Calu3 (cell line): ENCODE measurements at regions not wholly inside any gene's neighbourhood (a gene's known extent, or its start where the extent isn't known, plus 50 kb on each side); places are given as distances from the start of the nearest gene placed in this dataset.

ENCODE experiments used
- BruUV-seq: library from RNA; stranded (reverse); fragments of 400-500 nt; replicated peaks from 2 replicates; lab custom pipeline; 2021; lab: Mats Ljungman, UMichigan
- CTCF ChIA-PET: fragments of 300-600 bp; sonication (Branson Sonifier 250); formaldehyde crosslinking; loops from one replicate; lab custom pipeline; 2022; ENCODE audit warnings: antibody characterized with exemption; lab: Charles Lee
- DNase-seq: peaks from one replicate; pipeline ENCODE4 v3.0.0; 2022
- H3K27ac Mint-ChIP-seq: one replicate; pipeline ENCODE4 v1.8.0; 2022; ENCODE audit warnings: mixed read lengths; ENCODE audit not compliant: unreplicated experiment
- H3K27me3 Mint-ChIP-seq: one replicate; pipeline ENCODE4 v1.8.0; 2022; ENCODE audit warnings: mixed read lengths; ENCODE audit not compliant: unreplicated experiment
- H3K36me3 Mint-ChIP-seq: one replicate; pipeline ENCODE4 v1.8.0; 2022; ENCODE audit warnings: mild to moderate bottlenecking, moderate library complexity, mixed read lengths; ENCODE audit not compliant: insufficient read depth, unreplicated experiment
- H3K4me1 Mint-ChIP-seq: one replicate; pipeline ENCODE4 v1.8.0; 2022; ENCODE audit warnings: mild to moderate bottlenecking, low read depth, mixed read lengths; ENCODE audit not compliant: unreplicated experiment
- H3K4me3 Mint-ChIP-seq: one replicate; pipeline ENCODE4 v1.8.0; 2022; ENCODE audit warnings: mild to moderate bottlenecking, low read depth, moderate library complexity, mixed read lengths; ENCODE audit not compliant: unreplicated experiment
- H3K9me3 Mint-ChIP-seq: one replicate; pipeline ENCODE4 v1.8.0; 2022; ENCODE audit warnings: low read depth, mixed read lengths; ENCODE audit not compliant: unreplicated experiment
- intact Hi-C: fragments of 100-400 bp; cut with micrococcal nuclease; formaldehyde crosslinking; loops from one replicate; pipeline ENCODE4 v1.10.0; 2022; ENCODE audit not compliant: unreplicated experiment
- TF ChIP-seq, protein P1 (sequence below): fragments of 200-600 bp; IDR thresholded peaks from one replicate; pipeline ENCODE4 v1.8.0; 2022; ENCODE audit warnings: antibody characterized with exemption; ENCODE audit not compliant: unreplicated experiment

DNA sequence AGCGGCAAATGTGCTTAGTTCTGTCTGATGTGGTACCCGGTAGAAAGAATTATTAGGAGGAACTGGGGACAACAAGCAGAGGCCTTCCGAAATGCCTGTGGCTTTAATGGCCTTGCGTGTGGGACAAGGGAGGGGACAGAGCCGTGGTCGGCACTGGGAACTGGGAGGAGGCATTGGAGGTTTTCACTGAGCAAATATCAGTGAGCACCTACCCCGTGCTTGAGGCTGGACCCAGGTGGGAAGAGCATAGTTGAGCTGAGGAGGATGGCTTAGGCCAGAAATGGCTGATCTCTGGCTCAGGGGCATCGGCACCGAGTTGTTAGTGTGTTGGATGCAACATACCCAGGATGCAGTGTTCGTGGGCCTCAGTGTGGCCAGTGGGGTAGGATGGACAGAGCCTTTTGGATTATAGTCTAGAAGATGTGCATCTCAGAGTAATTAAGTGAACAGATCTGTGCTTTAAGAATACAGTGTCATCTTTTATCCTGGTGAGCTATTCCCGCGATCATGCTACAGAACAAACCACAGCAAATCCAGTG lies 201.3 kb downstream of the TEX29 start:
- no peaks in the 10 kb centered on the region for H3K9me3 Mint-ChIP-seq
- H3K27ac Mint-ChIP-seq = no peak overlapping the region
- no TSS peak for BruUV-seq
- no peaks in the 10 kb centered on the region for H3K27me3 Mint-ChIP-seq
- no peaks in the 10 kb centered on the region for H3K4me1 Mint-ChIP-seq
- no peak overlapping the region for H3K4me3 Mint-ChIP-seq
- TF ChIP-seq, protein P1, sequence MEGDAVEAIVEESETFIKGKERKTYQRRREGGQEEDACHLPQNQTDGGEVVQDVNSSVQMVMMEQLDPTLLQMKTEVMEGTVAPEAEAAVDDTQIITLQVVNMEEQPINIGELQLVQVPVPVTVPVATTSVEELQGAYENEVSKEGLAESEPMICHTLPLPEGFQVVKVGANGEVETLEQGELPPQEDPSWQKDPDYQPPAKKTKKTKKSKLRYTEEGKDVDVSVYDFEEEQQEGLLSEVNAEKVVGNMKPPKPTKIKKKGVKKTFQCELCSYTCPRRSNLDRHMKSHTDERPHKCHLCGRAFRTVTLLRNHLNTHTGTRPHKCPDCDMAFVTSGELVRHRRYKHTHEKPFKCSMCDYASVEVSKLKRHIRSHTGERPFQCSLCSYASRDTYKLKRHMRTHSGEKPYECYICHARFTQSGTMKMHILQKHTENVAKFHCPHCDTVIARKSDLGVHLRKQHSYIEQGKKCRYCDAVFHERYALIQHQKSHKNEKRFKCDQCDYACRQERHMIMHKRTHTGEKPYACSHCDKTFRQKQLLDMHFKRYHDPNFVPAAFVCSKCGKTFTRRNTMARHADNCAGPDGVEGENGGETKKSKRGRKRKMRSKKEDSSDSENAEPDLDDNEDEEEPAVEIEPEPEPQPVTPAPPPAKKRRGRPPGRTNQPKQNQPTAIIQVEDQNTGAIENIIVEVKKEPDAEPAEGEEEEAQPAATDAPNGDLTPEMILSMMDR = no peak
- intact Hi-C loops = no loop called here
- CTCF ChIA-PET = no interaction called here
- no peak for DNase-seq
- no peaks in the 10 kb centered on the region for H3K36me3 Mint-ChIP-seq

DNA sequence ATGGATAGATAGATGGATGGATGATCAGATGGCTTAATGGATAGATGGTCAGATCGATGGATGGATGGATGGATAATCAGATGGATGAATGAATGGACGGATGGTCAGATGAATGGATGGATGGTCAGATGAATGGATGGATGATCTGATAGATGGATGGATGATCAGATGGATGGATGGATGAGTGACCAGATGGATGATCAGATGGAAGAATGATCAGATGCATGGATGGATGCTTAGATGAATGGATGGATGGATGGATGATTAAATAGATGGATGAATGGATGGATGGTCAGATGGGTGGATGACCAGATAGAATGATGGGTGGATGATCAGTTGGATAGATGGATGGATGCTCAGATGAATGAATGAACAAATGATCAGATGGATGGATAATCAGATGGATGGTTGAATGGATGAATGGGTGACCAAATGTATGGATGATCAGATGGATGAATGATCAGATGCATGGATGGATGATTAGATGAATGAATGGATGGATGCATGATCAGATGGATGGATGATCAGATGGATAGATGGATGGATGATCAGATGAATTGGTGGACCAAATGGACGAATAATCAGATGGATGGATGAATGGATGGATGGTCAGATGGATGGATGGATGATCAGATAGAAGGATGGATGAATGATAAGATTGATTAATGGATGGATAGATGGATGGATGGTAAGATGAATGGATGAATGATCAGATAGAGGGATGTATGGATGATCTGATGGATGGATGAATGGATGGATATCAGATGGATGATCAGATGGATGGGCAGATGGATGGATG lies 205.1 kb downstream of the TEX29 start:
- no peak overlapping the region for H3K27ac Mint-ChIP-seq
- H3K27me3 Mint-ChIP-seq = no peaks in the 10 kb centered on the region
- no peak overlapping the region for H3K4me3 Mint-ChIP-seq
- TF ChIP-seq, protein P1 = no peak
- no peaks in the 10 kb centered on the region for H3K36me3 Mint-ChIP-seq
- H3K4me1 Mint-ChIP-seq = no peaks in the 10 kb centered on the region
- BruUV-seq = no TSS peak
- no peaks in the 10 kb centered on the region for H3K9me3 Mint-ChIP-seq
- no peak for DNase-seq
- intact Hi-C loops = no loop called here
- CTCF ChIA-PET = no interaction called here

DNA sequence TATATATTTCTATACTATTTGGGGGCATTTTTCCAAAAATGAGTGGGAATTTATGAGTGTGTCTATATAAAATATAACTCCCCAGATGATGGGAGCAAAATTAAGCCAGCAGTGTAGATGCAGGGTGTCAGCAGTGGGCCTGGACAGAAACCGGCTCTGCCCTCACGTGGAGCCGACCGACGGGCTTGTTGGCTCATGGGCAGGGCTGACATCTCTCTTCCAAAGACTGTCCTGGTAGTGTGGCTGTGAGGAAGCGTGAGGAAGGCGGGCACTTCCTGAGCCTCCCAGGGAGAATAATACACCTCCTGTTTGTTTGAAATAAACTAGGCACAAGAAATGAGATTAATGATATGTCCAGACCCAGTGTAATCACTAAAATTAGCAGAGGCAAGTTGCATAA lies 206.5 kb downstream of the TEX29 start:
- Mint-ChIP-seq H3K4me3 (no peak overlapping the region), H3K4me1 (no peaks in the 10 kb centered on the region), H3K27me3 (no peaks in the 10 kb centered on the region), H3K9me3 (no peaks in the 10 kb centered on the region), H3K36me3 (no peaks in the 10 kb centered on the region), H3K27ac (no peak overlapping the region)
- CTCF ChIA-PET = no interaction called here
- DNase-seq = no peak
- intact Hi-C loops = no loop called here
- TF ChIP-seq, protein P1 = no peak
- BruUV-seq = no TSS peak

DNA sequence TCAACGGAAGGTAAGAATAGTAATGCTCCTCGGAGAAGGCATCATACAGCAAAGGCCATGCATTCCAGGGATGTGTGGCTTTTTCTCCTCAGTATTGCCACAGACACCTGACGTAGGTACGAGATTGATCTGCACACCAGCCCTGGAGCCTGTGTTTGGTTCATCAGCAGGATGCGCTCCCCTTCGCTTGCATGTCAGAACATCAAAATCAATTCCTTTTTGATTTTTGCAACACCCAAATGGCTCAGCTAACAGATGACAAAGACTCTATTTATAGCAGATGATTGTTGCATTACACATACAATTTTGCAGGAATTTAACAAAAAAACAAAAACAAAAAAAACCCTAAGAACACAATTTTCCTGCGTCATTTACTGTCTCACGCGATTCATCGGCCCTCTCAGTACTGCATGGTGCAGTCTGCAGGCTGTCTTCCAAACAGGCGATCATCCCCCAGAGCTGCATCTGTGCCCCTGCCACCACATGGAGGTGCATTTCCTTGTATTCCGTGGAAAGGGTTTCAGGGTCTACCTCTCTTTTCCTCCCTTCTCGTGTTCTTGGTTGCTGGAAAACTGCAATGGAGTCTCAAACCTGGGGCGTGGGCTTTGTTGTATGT lies 207.3 kb downstream of the TEX29 start:
- no peaks in the 10 kb centered on the region for H3K4me1 Mint-ChIP-seq
- no peak for DNase-seq
- CTCF ChIA-PET = no interaction called here
- no peak overlapping the region for H3K27ac Mint-ChIP-seq
- no peak overlapping the region for H3K4me3 Mint-ChIP-seq
- peaks cover 2% of the 10 kb centered on the region for H3K27me3 Mint-ChIP-seq
- H3K9me3 Mint-ChIP-seq = no peaks in the 10 kb centered on the region
- TF ChIP-seq, protein P1 = no peak
- BruUV-seq = no TSS peak
- intact Hi-C loops = no loop called here
- H3K36me3 Mint-ChIP-seq = no peaks in the 10 kb centered on the region
